Occipital lobe (tissue), 1 donor: ENCODE measurements at regions not wholly inside any gene's neighbourhood (a gene's known extent, or its start where the extent isn't known, plus 50 kb on each side); places are given as distances from the start of the nearest gene placed in this dataset.

ENCODE experiments used
- DNase-seq: peaks from one replicate; lab custom pipeline; 2025; lab: John Stamatoyannopoulos, UW

DNA sequence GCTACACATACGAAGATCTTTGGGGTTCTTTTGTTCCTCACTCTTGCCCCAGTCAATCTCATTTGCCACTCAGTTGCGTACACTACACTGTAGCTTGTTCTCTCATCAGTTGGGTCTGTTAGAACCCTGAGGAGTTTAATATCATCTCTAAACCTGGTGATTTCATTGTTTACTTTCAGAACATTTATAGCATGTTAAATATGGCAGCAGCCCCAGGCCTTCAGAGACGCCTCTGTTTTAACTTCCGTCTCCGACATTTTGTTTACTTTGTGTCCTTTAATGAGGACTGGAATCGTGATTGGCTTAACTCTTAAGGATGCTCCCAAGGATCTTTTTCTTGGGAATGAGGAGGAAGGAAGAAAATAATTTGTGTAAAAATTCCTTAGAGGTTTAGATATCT is 510.1 kb downstream of the NR2F1-AS1 start:
- DNase-seq: no peak

GRCh38 chr5:93069276-93069675 is 511.7 kb downstream of the NR2F1-AS1 start:
- DNase-seq: no peak

- no peak for DNase-seq
Measured at GRCh38 chr5:93062548-93062947, 518.5 kb downstream of the NR2F1-AS1 start.

DNA sequence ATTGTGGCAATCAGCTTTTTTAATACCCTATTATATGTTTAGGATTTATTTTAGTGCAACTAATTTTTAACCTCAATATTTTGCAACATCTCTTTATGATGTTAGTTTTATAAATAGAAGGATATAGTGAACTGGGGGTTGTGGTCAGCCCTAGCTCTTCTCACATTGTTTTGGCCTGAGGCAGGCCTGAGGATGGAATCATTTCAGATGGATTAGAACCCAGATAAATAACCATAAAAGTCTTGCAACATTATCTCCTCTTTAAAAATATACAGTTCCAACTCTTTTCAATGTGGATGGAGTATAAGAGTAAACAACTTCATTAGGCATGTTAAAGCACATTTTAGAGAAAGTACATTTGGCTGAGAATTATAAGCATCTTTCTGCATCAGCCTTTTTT is 522.7 kb downstream of the NR2F1-AS1 start:
- DNase-seq: no peak

- DNase-seq: no peak
Measured at GRCh38 chr5:93057311-93057710, 523.7 kb downstream of the NR2F1-AS1 start.

GRCh38 chr5:93055971-93056370 is 525.0 kb downstream of the NR2F1-AS1 start:
- DNase-seq: no peak

GRCh38 chr5:93055561-93055960 is 525.5 kb downstream of the NR2F1-AS1 start:
- DNase-seq: no peak

DNA sequence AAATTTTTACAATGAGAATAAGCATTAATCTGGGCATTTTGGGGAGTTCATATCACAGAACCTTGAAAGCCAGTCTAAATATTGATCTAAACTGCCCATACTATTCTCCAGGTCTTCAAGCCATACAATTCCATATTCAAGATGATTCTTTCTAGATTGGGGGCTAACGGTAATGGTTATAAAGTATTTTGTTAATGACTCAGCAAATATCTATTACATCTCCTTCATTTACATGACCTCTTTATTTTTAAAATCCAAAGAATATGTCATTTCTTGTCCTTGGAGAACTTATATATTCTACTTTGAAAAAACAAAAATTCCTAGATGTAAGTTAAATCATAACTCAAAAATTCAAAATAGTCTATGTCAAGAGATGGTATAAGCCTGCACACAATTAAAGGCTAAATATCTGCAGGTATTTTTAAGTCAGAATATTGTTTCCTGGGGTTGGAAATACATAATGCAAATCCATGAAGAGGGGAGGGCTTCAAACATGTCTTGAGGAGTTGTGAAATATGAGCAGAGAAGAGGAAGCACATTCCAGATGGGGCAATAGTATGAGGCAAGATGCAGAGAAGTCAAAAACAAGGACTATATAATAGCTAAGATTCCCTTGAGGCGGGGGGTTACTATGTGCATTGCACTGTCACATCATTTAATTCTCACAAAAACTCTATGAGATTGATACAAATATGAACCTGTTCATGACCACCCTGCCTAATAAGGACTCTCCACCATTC is 526.4 kb downstream of the NR2F1-AS1 start:
- no peak for DNase-seq

GRCh38 chr5:93053825-93054224 is 527.2 kb downstream of the NR2F1-AS1 start:
- no peak for DNase-seq

GRCh38 chr5:93048858-93049257 is 532.2 kb downstream of the NR2F1-AS1 start:
- DNase-seq: no peak

- no peak for DNase-seq
Measured at GRCh38 chr5:93044859-93045666, 536.0 kb downstream of the NR2F1-AS1 start.

DNA sequence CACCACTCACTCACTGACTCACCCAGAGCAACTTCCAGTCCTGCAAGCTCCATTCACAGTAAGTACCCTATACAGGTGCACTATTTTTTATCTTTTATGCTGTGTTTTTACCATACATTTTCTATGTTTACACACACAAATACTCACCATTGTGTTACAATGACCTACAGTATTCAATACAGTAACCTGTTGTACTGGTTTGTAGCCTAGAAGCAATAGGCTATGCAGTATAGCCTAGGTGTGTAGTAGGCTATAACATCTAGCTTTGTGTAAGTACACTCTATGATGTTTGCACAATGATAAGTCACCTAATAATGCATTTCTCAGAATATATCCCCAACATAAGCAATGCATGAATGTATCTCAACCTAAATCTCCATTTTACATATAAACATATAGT is 541.1 kb downstream of the NR2F1-AS1 start:
- no peak for DNase-seq

- DNase-seq: no peak
Measured at GRCh38 chr5:93034621-93035590, 546.1 kb downstream of the NR2F1-AS1 start.

DNA sequence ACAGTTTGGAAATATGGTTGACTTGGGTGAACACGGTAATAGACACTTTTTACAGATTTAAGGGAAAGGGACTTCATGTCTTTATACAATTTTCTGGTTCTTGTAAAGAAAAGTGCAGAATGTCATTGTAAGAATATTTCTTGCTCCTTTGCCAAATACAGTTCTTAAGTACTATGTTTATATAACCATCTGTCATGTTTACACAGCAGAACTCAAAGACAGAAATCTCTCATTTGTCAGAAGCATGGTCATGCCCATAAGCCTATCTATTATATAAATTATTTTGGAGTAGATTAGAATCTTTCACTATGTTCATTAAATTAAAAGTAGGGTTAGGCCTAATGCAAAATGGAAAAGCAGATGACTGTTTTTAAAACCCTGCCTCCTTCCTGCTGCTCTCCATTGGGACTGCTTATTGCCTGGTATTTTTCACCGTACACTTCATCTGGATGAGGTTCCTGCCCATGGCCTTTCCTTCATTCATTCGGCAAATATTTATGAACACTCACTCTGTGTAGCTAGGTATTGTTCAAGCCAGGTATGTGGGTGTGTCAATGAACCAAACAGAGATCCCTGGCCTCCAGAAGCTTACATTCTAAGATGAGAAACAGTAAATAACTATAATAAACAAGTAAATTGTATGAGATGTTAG is 558.1 kb downstream of the NR2F1-AS1 start:
- DNase-seq: no peak

DNA sequence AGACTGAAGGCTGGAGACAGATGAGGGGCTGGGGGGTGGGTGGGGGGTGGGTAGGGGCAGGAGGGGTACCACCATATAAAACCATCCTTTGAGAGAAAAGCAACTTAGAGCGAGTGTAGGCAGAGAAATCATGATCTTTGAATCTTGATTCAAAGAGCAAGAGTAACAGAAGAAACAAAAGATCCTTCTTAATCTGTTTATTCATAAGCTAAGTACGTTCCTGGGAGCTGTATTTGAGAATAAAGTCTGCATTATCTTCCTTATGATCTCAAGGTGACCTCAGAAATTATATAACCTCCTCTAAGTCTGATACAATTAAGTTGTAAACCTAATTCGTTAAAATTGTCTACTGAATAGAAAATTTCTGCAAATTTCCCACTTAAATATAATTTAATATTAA is 558.8 kb downstream of the NR2F1-AS1 start:
- DNase-seq: no peak

DNA sequence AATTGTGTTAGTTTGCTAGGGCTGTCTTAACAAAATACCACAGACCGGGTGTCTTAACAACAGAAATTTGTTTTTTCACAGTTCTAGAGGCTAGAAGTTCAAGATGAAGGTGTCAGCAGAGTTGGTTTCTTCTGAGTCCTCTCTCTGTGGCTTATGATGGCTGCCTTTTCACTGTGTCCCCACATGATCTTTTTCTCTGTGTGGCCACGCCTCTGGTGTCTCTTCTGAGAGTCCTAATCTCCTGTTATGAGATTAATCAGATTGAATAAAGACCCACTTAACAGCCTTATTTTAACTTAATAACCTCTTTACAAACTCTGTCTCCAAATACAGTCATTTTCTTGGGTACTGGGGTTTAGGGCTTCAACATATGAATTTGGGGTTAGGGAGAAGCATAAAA is 561.1 kb downstream of the NR2F1-AS1 start:
- DNase-seq: no peak

DNA sequence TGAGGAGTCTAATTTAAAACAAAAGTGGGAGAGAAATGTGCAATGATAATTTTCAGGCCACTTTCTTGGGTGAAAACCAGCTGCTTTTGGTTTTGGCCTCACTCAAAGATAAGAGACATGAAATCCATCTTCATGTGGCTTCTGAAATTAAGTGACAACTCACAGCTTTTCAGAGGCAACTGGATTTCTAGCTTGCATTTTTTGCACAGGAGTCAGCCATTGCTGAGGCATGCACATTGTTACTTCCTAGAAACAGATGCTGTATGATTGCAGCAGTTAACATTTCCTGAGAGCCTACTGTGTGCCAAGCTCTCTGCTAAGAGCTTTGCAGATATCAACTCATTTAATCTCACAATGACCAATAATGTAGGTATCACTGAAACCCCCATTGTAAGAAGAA is 562.6 kb downstream of the NR2F1-AS1 start:
- no peak for DNase-seq

- no peak for DNase-seq
Measured at GRCh38 chr5:93017849-93018248, 563.2 kb downstream of the NR2F1-AS1 start.

- no peak for DNase-seq
Measured at GRCh38 chr5:93017376-93017775, 563.6 kb downstream of the NR2F1-AS1 start.

- DNase-seq: no peak
Measured at GRCh38 chr5:93010616-93011015, 570.4 kb downstream of the NR2F1-AS1 start.

DNA sequence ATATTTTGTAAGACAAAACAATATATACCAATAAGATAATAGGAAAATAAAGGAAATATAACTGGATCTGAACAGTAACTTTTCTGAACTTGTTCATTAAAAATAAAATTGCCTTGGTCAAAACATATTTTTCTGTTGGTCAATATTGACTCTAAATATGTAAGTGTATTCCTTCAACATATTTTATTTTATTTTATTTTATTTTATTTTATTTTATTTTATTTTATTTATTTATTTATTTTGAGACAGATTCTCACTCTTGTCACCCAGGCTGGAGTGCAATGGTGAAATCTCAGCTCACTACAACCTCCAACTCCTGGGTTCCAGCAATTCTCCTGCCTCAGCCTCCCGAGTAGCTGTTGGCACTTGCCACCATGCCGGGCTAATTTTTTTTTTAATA is 571.0 kb downstream of the NR2F1-AS1 start:
- DNase-seq: no peak
